ENCODE measurements at regions not wholly inside any gene's neighbourhood (a gene's known extent, or its start where the extent isn't known, plus 50 kb on each side); places are given as distances from the start of the nearest gene placed in this dataset.

GRCh38 chr2:57527685-57528084 lies 518.9 kb upstream of the VRK2 start:
- TF ChIP-seq CTCF (IDR thresholded peaks at IDR 0.05), result no peak
- no peak for TF ChIP-seq POLR2A (IDR thresholded peaks at IDR 0.05)

Measured in esophagus squamous epithelium (tissue), 4 donors.